BJ (cell line): ENCODE measurements at regions not wholly inside any gene's neighbourhood (a gene's known extent, or its start where the extent isn't known, plus 50 kb on each side); places are given as distances from the start of the nearest gene placed in this dataset.
A peak's percentile ranks its signal among the peaks of the same experiment; 100 is the strongest.

Source experiments
- CTCF ChIA-PET: fragments of 350-600 bp; formaldehyde crosslinking; extraction: SDS; loops from one replicate; lab custom pipeline; 2021; ENCODE audit warnings: antibody characterized with exemption, inconsistent platforms; lab: Yijun Ruan, JAX
- POLR2A ChIA-PET: fragments of 300-600 bp; sonication (Branson Sonifier 250); formaldehyde crosslinking; extraction: SDS; loops from one replicate; lab custom pipeline; 2021; ENCODE audit warnings: antibody characterized with exemption; lab: Charles Lee
- DNase-seq: peaks from one replicate; pipeline ENCODE4 v3.0.0-alpha.2; 2011; ENCODE audit warnings: low read depth
- H3K27me3 ChIP-seq: 2 replicates; pipeline ENCODE4 v1.6.0; 2011; ENCODE audit warnings: low read length; ENCODE audit not compliant: control insufficient read depth, insufficient read depth
- H3K36me3 ChIP-seq: 2 replicates; pipeline ENCODE4 v1.5.1; 2011; ENCODE audit warnings: low read length; ENCODE audit not compliant: control insufficient read depth, insufficient read depth
- H3K4me3 ChIP-seq: 2 replicates; pipeline ENCODE4 v1.5.1; 2011; ENCODE audit warnings: low read depth, mild to moderate bottlenecking, control low read depth, low read length
- CTCF ChIP-seq: IDR thresholded peaks from 2 replicates; pipeline ENCODE4 v1.5.1; 2011; ENCODE audit warnings: low read depth, mild to moderate bottlenecking, control low read depth, inconsistent platforms, low read length, moderate library complexity; ENCODE audit not compliant: insufficient read depth

- CTCF ChIA-PET = no interaction called here
- TF ChIP-seq CTCF = no peak
- no peak for DNase-seq
- H3K27me3 ChIP-seq = no peaks in the 10 kb centered on the region
- no peak overlapping the region for H3K4me3 ChIP-seq
- H3K36me3 ChIP-seq = no peaks in the 10 kb centered on the region
- POLR2A ChIA-PET = no interaction called here
Observed at GRCh38 chr18:43664487-43665008, 387.3 kb upstream of the SYT4 start.

- no peak overlapping the region for H3K4me3 ChIP-seq
Observed at GRCh38 chr18:43665105-43665788, 388.0 kb upstream of the SYT4 start.

GRCh38 chr18:43668866-43669265 is 391.6 kb upstream of the SYT4 start:
- ChIA-PET POLR2A (no interaction called here), CTCF (no interaction called here)
- TF ChIP-seq CTCF = no peak
- H3K27me3 ChIP-seq = no peaks in the 10 kb centered on the region
- no peak overlapping the region for H3K4me3 ChIP-seq
- H3K36me3 ChIP-seq = no peaks in the 10 kb centered on the region
- no peak for DNase-seq

More at GRCh38 chr18:43665105-43665788, 388.0 kb upstream of the SYT4 start:
- DNase-seq = peak; percentile 51
- no peak for TF ChIP-seq CTCF
- no peaks in the 10 kb centered on the region for H3K36me3 ChIP-seq
- POLR2A ChIA-PET = no interaction called here
- no peaks in the 10 kb centered on the region for H3K27me3 ChIP-seq
- CTCF ChIA-PET = no interaction called here

- H3K27me3 ChIP-seq = no peaks in the 10 kb centered on the region
- ChIA-PET POLR2A (no interaction called here), CTCF (interaction anchor here (0.6 kb wide), 1 partner anchor 1194 kb away, joined by 3 read pairs; no protein-coding TSS in a partner anchor)
- DNase-seq = peak; percentile 51
- no peaks in the 10 kb centered on the region for H3K36me3 ChIP-seq
- no peak overlapping the region for H3K4me3 ChIP-seq
- no peak for TF ChIP-seq CTCF
Observed at GRCh38 chr18:43671431-43671830, 394.1 kb upstream of the SYT4 start.

- no peak for TF ChIP-seq CTCF
- H3K36me3 ChIP-seq = no peaks in the 10 kb centered on the region
- DNase-seq = peak; percentile 65
- POLR2A ChIA-PET = no interaction called here
- H3K27me3 ChIP-seq = no peaks in the 10 kb centered on the region
- CTCF ChIA-PET = interaction anchor here (0.6 to 1.6 kb wide), 3 partner anchors 10 to 1080 kb away, joined by 3 to 4 read pairs (median 3); no protein-coding TSS in a partner anchor
- H3K4me3 ChIP-seq = no peak overlapping the region
Observed at GRCh38 chr18:43680096-43680495, 402.8 kb upstream of the SYT4 start.
